CD4-positive, alpha-beta memory T cell (primary cell): ENCODE measurements at regions not wholly inside any gene's neighbourhood (a gene's known extent, or its start where the extent isn't known, plus 50 kb on each side); places are given as distances from the start of the nearest gene placed in this dataset.
"Not testable (repeated sequence)": the region's sequence is repeated elsewhere in the genome, so short reads cannot be mapped to it uniquely, and the experiment has no call there.

Experiments
- CTCF ChIA-PET: fragments of 350-600 bp; sonication (Branson Sonifier 250); formaldehyde crosslinking; loops from one replicate; lab custom pipeline; 2021; ENCODE audit warnings: inconsistent platforms; ENCODE audit not compliant: partially characterized antibody; lab: Charles Lee
- POLR2A ChIA-PET: fragments of 350-600 bp; sonication (Branson Sonifier 250); formaldehyde crosslinking; loops from one replicate; lab custom pipeline; 2021; ENCODE audit not compliant: partially characterized antibody; lab: Charles Lee
- DNase-seq, 5 donors: peaks; one replicate each; pipeline versions ENCODE4 v3.0.0 to v3.0.0-alpha.2; 2020 to 2022; ENCODE audit warnings: mixed read lengths in 1 of 5
- H3K27ac ChIP-seq: one replicate; pipeline ENCODE4 v1.7.0; 2013; ENCODE audit warnings: low read depth, low read length
- H3K27me3 ChIP-seq: 2 replicates; pipeline ENCODE4 v1.7.0; 2013; ENCODE audit warnings: mild to moderate bottlenecking, low read length, moderate library complexity; ENCODE audit not compliant: insufficient read depth
- H3K36me3 ChIP-seq: 2 replicates; pipeline ENCODE4 v1.7.0; 2013; ENCODE audit warnings: mild to moderate bottlenecking, low read length, moderate library complexity; ENCODE audit not compliant: insufficient read depth
- H3K4me1 ChIP-seq: 2 replicates; pipeline ENCODE4 v1.7.0; 2013; ENCODE audit warnings: mild to moderate bottlenecking, low read length, moderate library complexity; ENCODE audit not compliant: insufficient read depth
- H3K4me3 ChIP-seq, 2 donors: one replicate each; pipeline ENCODE4 v1.7.0; 2013; ENCODE audit warnings: low read length in 2 of 2, mild to moderate bottlenecking in 1 of 2
- H3K9me3 ChIP-seq, 2 donors: one replicate each; pipeline ENCODE4 v1.7.0; 2013; ENCODE audit warnings: low read length in 2 of 2, control low read depth in 1 of 2; ENCODE audit not compliant: control insufficient read depth in 1 of 2
- H3K27ac Mint-ChIP-seq, 7 donors: one replicate each; pipeline ENCODE4 v1.8.0; 2020 to 2021; ENCODE audit warnings: mixed read lengths in 7 of 7, mild to moderate bottlenecking in 6 of 7, inconsistent platforms in 3 of 7, moderate library complexity in 3 of 7
- H3K27me3 Mint-ChIP-seq, 2 donors: one replicate each; pipeline ENCODE4 v1.8.0; 2020 to 2021; ENCODE audit warnings: mixed read lengths in 2 of 2
- H3K36me3 Mint-ChIP-seq, 2 donors: one replicate each; pipeline ENCODE4 v1.8.0; 2020 to 2021; ENCODE audit warnings: mixed read lengths in 2 of 2, inconsistent platforms in 1 of 2, mild to moderate bottlenecking in 1 of 2
- H3K4me1 Mint-ChIP-seq, 4 donors: one replicate each; pipeline ENCODE4 v1.8.0; 2020 to 2021; ENCODE audit warnings: mixed read lengths in 4 of 4, mild to moderate bottlenecking in 1 of 4
- H3K4me3 Mint-ChIP-seq, 8 donors: one replicate each; pipeline ENCODE4 v1.8.0; 2020 to 2021; ENCODE audit warnings: mixed read lengths in 8 of 8, mild to moderate bottlenecking in 7 of 8, moderate library complexity in 6 of 8, inconsistent platforms in 3 of 8
- H3K9me3 Mint-ChIP-seq, 8 donors: one replicate each; pipeline ENCODE4 v1.8.0; 2020 to 2021; ENCODE audit warnings: mixed read lengths in 8 of 8, mild to moderate bottlenecking in 5 of 8, inconsistent platforms in 3 of 8, moderate library complexity in 1 of 8
- intact Hi-C: fragments of 100-400 bp; cut with micrococcal nuclease; formaldehyde crosslinking; loops from one replicate; pipeline ENCODE4 v1.15.1; 2023

GRCh38 chr1:60921175-60921574 is 161.2 kb upstream of the NFIA start:
- Histone ChIP-seq H3K36me3 (no peaks in the 10 kb centered on the region), H3K4me3 (no peak overlapping the region), H3K27me3 (no peaks in the 10 kb centered on the region), H3K4me1 (no peaks in the 10 kb centered on the region), H3K9me3 (no peaks in the 10 kb centered on the region), H3K27ac (no peak overlapping the region)
- Mint-ChIP-seq H3K36me3 (no peaks in the 10 kb centered on the region), H3K9me3 (no peaks in the 10 kb centered on the region), H3K27ac (no peak overlapping the region), H3K4me1 (no peaks in the 10 kb centered on the region), H3K27me3 (peaks cover 0 to 9% of the 10 kb centered on the region in 2 donors), H3K4me3 (no peak overlapping the region)
- intact Hi-C loops: no loop called here
- POLR2A ChIA-PET: no interaction called here
- no peak for DNase-seq
- CTCF ChIA-PET: no interaction called here

GRCh38 chr1:60920561-60920960 is 161.8 kb upstream of the NFIA start:
- CTCF ChIA-PET: no interaction called here
- Mint-ChIP-seq H3K27ac (no peak overlapping the region), H3K36me3 (no peaks in the 10 kb centered on the region), H3K27me3 (peaks cover 3 to 9% of the 10 kb centered on the region in 2 donors), H3K9me3 (no peaks in the 10 kb centered on the region), H3K4me1 (no peaks in the 10 kb centered on the region), H3K4me3 (no peak overlapping the region)
- no peaks in the 10 kb centered on the region for H3K36me3 ChIP-seq
- H3K4me1 ChIP-seq: no peaks in the 10 kb centered on the region
- POLR2A ChIA-PET: no interaction called here
- intact Hi-C loops: no loop called here
- no peaks in the 10 kb centered on the region for H3K27me3 ChIP-seq
- H3K27ac ChIP-seq: no peak overlapping the region
- no peak for DNase-seq
- no peak overlapping the region for H3K4me3 ChIP-seq
- H3K9me3 ChIP-seq: no peaks in the 10 kb centered on the region

GRCh38 chr1:60918867-60919266 is 163.5 kb upstream of the NFIA start:
- H3K27me3 Mint-ChIP-seq: peaks cover 3 to 15% of the 10 kb centered on the region in 2 donors
- no peaks in the 10 kb centered on the region for H3K36me3 Mint-ChIP-seq
- ChIA-PET POLR2A (no interaction called here), CTCF (no interaction called here)
- no peak for DNase-seq
- H3K27me3 ChIP-seq: no peaks in the 10 kb centered on the region
- H3K9me3 Mint-ChIP-seq: no peaks in the 10 kb centered on the region
- no peak overlapping the region for H3K4me3 ChIP-seq
- H3K27ac Mint-ChIP-seq: no peak overlapping the region
- no peak overlapping the region for H3K4me3 Mint-ChIP-seq
- H3K4me1 ChIP-seq: no peaks in the 10 kb centered on the region
- no peak overlapping the region for H3K27ac ChIP-seq
- no peaks in the 10 kb centered on the region for H3K36me3 ChIP-seq
- H3K9me3 ChIP-seq: no peaks in the 10 kb centered on the region
- intact Hi-C loops: no loop called here
- no peaks in the 10 kb centered on the region for H3K4me1 Mint-ChIP-seq

GRCh38 chr1:60916906-60917305 is 165.5 kb upstream of the NFIA start:
- intact Hi-C loops: no loop called here
- no peaks in the 10 kb centered on the region for H3K27me3 ChIP-seq
- H3K4me1 Mint-ChIP-seq: no peaks in the 10 kb centered on the region
- H3K9me3 ChIP-seq: no peaks in the 10 kb centered on the region
- H3K27ac ChIP-seq: no peak overlapping the region
- no peaks in the 10 kb centered on the region for H3K4me1 ChIP-seq
- CTCF ChIA-PET: no interaction called here
- POLR2A ChIA-PET: no interaction called here
- H3K27ac Mint-ChIP-seq: no peak overlapping the region
- H3K4me3 Mint-ChIP-seq: no peak overlapping the region
- no peaks in the 10 kb centered on the region for H3K36me3 Mint-ChIP-seq
- H3K27me3 Mint-ChIP-seq: peaks cover 17 to 20% of the 10 kb centered on the region in 2 donors
- DNase-seq: no peak
- peaks cover 0 to 1% (median 0%) of the 10 kb centered on the region in 8 donors for H3K9me3 Mint-ChIP-seq
- no peak overlapping the region for H3K4me3 ChIP-seq
- no peaks in the 10 kb centered on the region for H3K36me3 ChIP-seq

GRCh38 chr1:60916199-60916598 is 166.2 kb upstream of the NFIA start:
- H3K27ac ChIP-seq: no peak overlapping the region
- no peak overlapping the region for H3K27ac Mint-ChIP-seq
- ChIA-PET CTCF (no interaction called here), POLR2A (no interaction called here)
- H3K27me3 Mint-ChIP-seq: peaks cover 17 to 20% of the 10 kb centered on the region in 2 donors
- H3K36me3 ChIP-seq: no peaks in the 10 kb centered on the region
- H3K36me3 Mint-ChIP-seq: no peaks in the 10 kb centered on the region
- no peak for DNase-seq
- H3K4me1 Mint-ChIP-seq: no peaks in the 10 kb centered on the region
- H3K4me3 ChIP-seq: no peak overlapping the region
- no peaks in the 10 kb centered on the region for H3K4me1 ChIP-seq
- H3K9me3 Mint-ChIP-seq: peaks cover 0 to 1% (median 0%) of the 10 kb centered on the region in 8 donors
- no peaks in the 10 kb centered on the region for H3K9me3 ChIP-seq
- no peak overlapping the region for H3K4me3 Mint-ChIP-seq
- H3K27me3 ChIP-seq: no peaks in the 10 kb centered on the region
- intact Hi-C loops: no loop called here

- Histone ChIP-seq H3K4me3 (no peak overlapping the region), H3K27me3 (no peaks in the 10 kb centered on the region), H3K27ac (no peak overlapping the region), H3K4me1 (no peaks in the 10 kb centered on the region), H3K9me3 (no peaks in the 10 kb centered on the region), H3K36me3 (no peaks in the 10 kb centered on the region)
- no peaks in the 10 kb centered on the region for H3K4me1 Mint-ChIP-seq
- no peak overlapping the region for H3K27ac Mint-ChIP-seq
- peaks cover 0 to 1% (median 0%) of the 10 kb centered on the region in 8 donors for H3K9me3 Mint-ChIP-seq
- POLR2A ChIA-PET: no interaction called here
- no peak overlapping the region for H3K4me3 Mint-ChIP-seq
- H3K36me3 Mint-ChIP-seq: no peaks in the 10 kb centered on the region
- DNase-seq: no peak
- peaks cover 17 to 20% of the 10 kb centered on the region in 2 donors for H3K27me3 Mint-ChIP-seq
- intact Hi-C loops: no loop called here
- CTCF ChIA-PET: no interaction called here
Observed at GRCh38 chr1:60915441-60915840, 166.9 kb upstream of the NFIA start.

- peaks cover 17 to 20% of the 10 kb centered on the region in 2 donors for H3K27me3 Mint-ChIP-seq
- Histone ChIP-seq H3K36me3 (no peaks in the 10 kb centered on the region), H3K27me3 (no peaks in the 10 kb centered on the region), H3K9me3 (no peaks in the 10 kb centered on the region), H3K4me3 (no peak overlapping the region), H3K27ac (no peak overlapping the region), H3K4me1 (no peaks in the 10 kb centered on the region)
- no peak overlapping the region for H3K27ac Mint-ChIP-seq
- POLR2A ChIA-PET: no interaction called here
- no peak overlapping the region for H3K4me3 Mint-ChIP-seq
- DNase-seq: no peak
- peaks cover 0 to 1% (median 0%) of the 10 kb centered on the region in 8 donors for H3K9me3 Mint-ChIP-seq
- CTCF ChIA-PET: no interaction called here
- intact Hi-C loops: no loop called here
- no peaks in the 10 kb centered on the region for H3K4me1 Mint-ChIP-seq
- no peaks in the 10 kb centered on the region for H3K36me3 Mint-ChIP-seq
Observed at GRCh38 chr1:60914982-60915381, 167.4 kb upstream of the NFIA start.

- H3K4me3 Mint-ChIP-seq, H3K27me3 ChIP-seq, H3K27ac ChIP-seq, DNase-seq, intact Hi-C loops, H3K4me3 ChIP-seq, H3K4me1 Mint-ChIP-seq, H3K36me3 ChIP-seq, H3K36me3 Mint-ChIP-seq, H3K9me3 ChIP-seq, H3K9me3 Mint-ChIP-seq, POLR2A ChIA-PET, H3K4me1 ChIP-seq, H3K27ac Mint-ChIP-seq, CTCF ChIA-PET: not testable (repeated sequence)
- H3K27me3 Mint-ChIP-seq: peaks cover 16 to 17% of the 10 kb centered on the region in 2 donors
Observed at GRCh38 chr1:60913708-60914107, 168.7 kb upstream of the NFIA start.
